ENCODE measurements at regions not wholly inside any gene's neighbourhood (a gene's known extent, or its start where the extent isn't known, plus 50 kb on each side); places are given as distances from the start of the nearest gene placed in this dataset.

GRCh38 chr18:73408469-73408868, 540.7 kb upstream of the NETO1 start:
- H3K4me1 Mint-ChIP-seq (ENCODE audit: unreplicated experiment), result no peaks in the 10 kb centered on the region
- no peak for DNase-seq (ENCODE audit: extremely low spot score, unreplicated experiment)
- no peak overlapping the region for H3K4me3 Mint-ChIP-seq
- H3K36me3 Mint-ChIP-seq, result no peaks in the 10 kb centered on the region
- H3K27me3 Mint-ChIP-seq, result no peaks in the 10 kb centered on the region
- no peak overlapping the region for H3K27ac Mint-ChIP-seq
- TF ChIP-seq CTCF (conservative IDR thresholded peaks at IDR 0.05), result no peak
- no peaks in the 10 kb centered on the region for H3K9me3 Mint-ChIP-seq

GRCh38 chr18:73407506-73407905, 539.7 kb upstream of the NETO1 start:
- Mint-ChIP-seq H3K4me1 (ENCODE audit: unreplicated experiment) (no peaks in the 10 kb centered on the region), H3K27ac (no peak overlapping the region), H3K4me3 (no peak overlapping the region), H3K27me3 (no peaks in the 10 kb centered on the region), H3K36me3 (no peaks in the 10 kb centered on the region), H3K9me3 (no peaks in the 10 kb centered on the region)
- TF ChIP-seq CTCF (conservative IDR thresholded peaks at IDR 0.05), result no peak
- no peak for DNase-seq (ENCODE audit: extremely low spot score, unreplicated experiment)

- H3K9me3 Mint-ChIP-seq, result no peaks in the 10 kb centered on the region
- TF ChIP-seq CTCF (conservative IDR thresholded peaks at IDR 0.05), result no peak
- no peaks in the 10 kb centered on the region for H3K27me3 Mint-ChIP-seq
- no peak for DNase-seq (ENCODE audit: extremely low spot score, unreplicated experiment)
- no peaks in the 10 kb centered on the region for H3K4me1 Mint-ChIP-seq (ENCODE audit: unreplicated experiment)
- no peaks in the 10 kb centered on the region for H3K36me3 Mint-ChIP-seq
- no peak overlapping the region for H3K27ac Mint-ChIP-seq
- no peak overlapping the region for H3K4me3 Mint-ChIP-seq
Measured at GRCh38 chr18:73384246-73384645, 516.5 kb upstream of the NETO1 start.

- H3K27me3 Mint-ChIP-seq, result no peaks in the 10 kb centered on the region
- TF ChIP-seq CTCF (conservative IDR thresholded peaks at IDR 0.05), result no peak
Measured at GRCh38 chr18:73381699-73382036, 513.9 kb upstream of the NETO1 start.

GRCh38 chr18:73381016-73381698, 513.4 kb upstream of the NETO1 start:
- Mint-ChIP-seq H3K27me3 (no peaks in the 10 kb centered on the region), H3K27ac (no peak overlapping the region), H3K36me3 (no peaks in the 10 kb centered on the region), H3K4me3 (no peak overlapping the region), H3K9me3 (no peaks in the 10 kb centered on the region), H3K4me1 (ENCODE audit: unreplicated experiment) (no peaks in the 10 kb centered on the region)
- TF ChIP-seq CTCF (conservative IDR thresholded peaks at IDR 0.05), result no peak
- DNase-seq (ENCODE audit: extremely low spot score, unreplicated experiment), result no peak

More at GRCh38 chr18:73381699-73382036, 513.9 kb upstream of the NETO1 start:
- H3K4me1 Mint-ChIP-seq (ENCODE audit: unreplicated experiment), result no peaks in the 10 kb centered on the region
- no peaks in the 10 kb centered on the region for H3K36me3 Mint-ChIP-seq
- DNase-seq (ENCODE audit: extremely low spot score, unreplicated experiment), result no peak
- no peak overlapping the region for H3K27ac Mint-ChIP-seq
- H3K4me3 Mint-ChIP-seq, result no peak overlapping the region
- H3K9me3 Mint-ChIP-seq, result no peaks in the 10 kb centered on the region

- H3K36me3 Mint-ChIP-seq, result no peaks in the 10 kb centered on the region
- no peak for TF ChIP-seq CTCF (conservative IDR thresholded peaks at IDR 0.05)
- H3K4me3 Mint-ChIP-seq, result no peak overlapping the region
Measured at GRCh38 chr18:73366713-73367112, 498.9 kb upstream of the NETO1 start.

More at GRCh38 chr18:73366713-73367112, 498.9 kb upstream of the NETO1 start:
- DNase-seq (ENCODE audit: extremely low spot score, unreplicated experiment), result no peak
- Mint-ChIP-seq H3K27ac (no peak overlapping the region), H3K9me3 (no peaks in the 10 kb centered on the region), H3K27me3 (peaks cover 2% of the 10 kb centered on the region), H3K4me1 (ENCODE audit: unreplicated experiment) (no peaks in the 10 kb centered on the region)

Data from type B pancreatic cell (in vitro differentiated cells).